ENCODE measurements at regions not wholly inside any gene's neighbourhood (a gene's known extent, or its start where the extent isn't known, plus 50 kb on each side); places are given as distances from the start of the nearest gene placed in this dataset.

DNA sequence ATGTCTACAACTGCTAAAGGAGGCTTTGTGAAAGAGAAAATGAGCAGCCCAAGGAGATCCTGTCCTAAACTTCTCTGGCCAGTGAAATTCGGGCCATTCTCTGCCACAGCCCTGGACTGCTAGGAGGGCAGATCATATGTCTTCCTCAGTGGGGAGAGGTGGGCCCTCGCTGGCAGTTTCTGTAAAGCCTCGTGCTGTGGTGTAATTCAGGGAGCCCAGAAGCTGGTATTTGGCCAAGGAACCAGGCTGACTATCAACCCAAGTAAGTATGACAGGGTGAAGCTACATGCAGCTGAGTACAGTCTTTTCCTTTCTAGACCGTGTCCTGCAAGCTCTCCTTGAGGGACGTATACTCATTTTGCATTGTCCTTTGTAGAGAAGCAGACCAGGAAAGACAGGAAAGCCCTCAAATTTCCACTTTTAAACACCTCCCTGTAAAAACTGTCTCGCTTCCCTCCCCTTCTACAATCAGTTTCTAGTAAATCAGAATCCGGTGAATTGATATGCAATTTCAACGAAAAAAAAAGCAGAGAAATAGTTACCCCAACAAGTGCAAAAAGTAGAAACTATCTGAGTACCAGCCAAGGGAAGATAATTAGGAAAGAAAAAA, 106.8 kb downstream of the DAD1 start:
- CTCF ChIA-PET, result interaction anchor here (0.5 kb wide), 1 partner anchor 342 kb away, joined by 3 read pairs; no protein-coding TSS in a partner anchor
- no peak for DNase-seq
- Mint-ChIP-seq H3K9me3 (no peaks in the 10 kb centered on the region), H3K27ac (peak overlapping the region; percentile 78), H3K4me3 (peak overlapping the region; percentile 67), H3K4me1 (peaks cover 4% of the 10 kb centered on the region), H3K27me3 (no peaks in the 10 kb centered on the region), H3K36me3 (ENCODE audit: low read depth) (peaks cover 42% of the 10 kb centered on the region)
- POLR2A ChIA-PET, result interaction anchor here (1.0 to 41.9 kb wide), 5 partner anchors 10 to 255 kb away, joined by 3 to 1110 read pairs (median 7); no protein-coding TSS in a partner anchor

DNA sequence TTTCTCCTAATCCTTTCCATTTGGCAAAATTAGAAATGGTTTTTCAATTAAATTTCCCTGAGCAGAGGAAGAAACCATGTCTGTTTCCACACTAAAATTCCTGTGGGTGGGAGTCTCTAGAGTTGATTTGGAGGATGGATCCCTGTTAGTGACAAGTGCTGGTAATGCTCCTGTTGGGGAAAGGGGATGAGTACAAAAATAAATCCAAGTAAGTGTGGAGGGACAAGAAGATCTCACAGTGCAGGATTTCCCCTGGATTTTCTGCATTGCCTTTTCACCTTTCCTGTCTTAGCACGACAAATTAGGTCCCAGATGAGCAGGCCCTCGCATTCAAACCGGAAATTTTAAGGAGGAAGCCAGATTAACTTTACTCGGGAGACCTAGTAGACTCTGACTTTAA, 107.5 kb downstream of the DAD1 start:
- peak overlapping the region; percentile 78 for H3K27ac Mint-ChIP-seq
- peak overlapping the region; percentile 67 for H3K4me3 Mint-ChIP-seq
- peaks cover 35% of the 10 kb centered on the region for H3K36me3 Mint-ChIP-seq (ENCODE audit: low read depth)
- no peaks in the 10 kb centered on the region for H3K27me3 Mint-ChIP-seq
- no peaks in the 10 kb centered on the region for H3K9me3 Mint-ChIP-seq
- peaks cover 2% of the 10 kb centered on the region for H3K4me1 Mint-ChIP-seq
- ChIA-PET POLR2A (interaction anchor here (1.2 to 41.9 kb wide), 5 partner anchors 11 to 76 kb away, joined by 3 to 1110 read pairs (median 7); no protein-coding TSS in a partner anchor), CTCF (no interaction called here)
- DNase-seq, result no peak

DNA sequence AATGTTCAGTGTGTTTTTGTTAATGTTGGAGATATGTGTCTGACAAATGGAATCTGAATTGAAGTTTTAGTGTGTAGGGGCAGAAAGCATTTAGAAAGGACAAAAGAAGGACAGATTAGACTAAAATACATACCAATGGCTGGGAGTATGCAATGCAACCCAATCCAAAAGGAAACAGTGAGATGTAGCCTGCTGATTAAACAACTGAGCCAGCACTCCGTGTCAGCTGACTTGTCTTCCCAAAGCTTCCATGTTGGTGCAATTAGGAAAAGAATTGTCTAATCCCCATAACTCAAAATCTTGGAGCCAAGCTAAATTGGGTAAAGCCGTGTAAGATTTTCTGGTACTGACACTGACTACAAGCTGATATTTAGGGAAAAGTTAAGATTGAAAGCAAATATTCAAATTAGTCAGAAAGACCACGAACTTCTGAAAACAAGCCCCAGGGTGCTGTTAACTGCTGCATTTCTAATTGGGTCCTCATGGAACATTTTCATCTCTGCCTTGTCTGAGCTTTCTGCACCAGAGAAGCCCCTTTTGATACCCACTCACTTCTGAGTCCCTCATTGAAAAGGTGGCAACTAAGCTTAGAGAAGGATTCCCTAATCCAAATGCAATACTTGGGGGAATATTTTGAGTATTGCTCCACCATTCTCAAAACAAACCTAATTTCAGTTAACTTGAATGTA, 109.1 kb downstream of the DAD1 start:
- Mint-ChIP-seq H3K4me3 (peak overlapping the region; percentile 67), H3K27ac (peak overlapping the region; percentile 78), H3K27me3 (no peaks in the 10 kb centered on the region), H3K4me1 (no peaks in the 10 kb centered on the region), H3K9me3 (no peaks in the 10 kb centered on the region), H3K36me3 (ENCODE audit: low read depth) (peaks cover 28% of the 10 kb centered on the region)
- CTCF ChIA-PET, result no interaction called here
- DNase-seq, result no peak
- POLR2A ChIA-PET, result interaction anchor here (0.6 to 1.3 kb wide), 10 partner anchors 9 to 199 kb away, joined by 3 to 4 read pairs (median 3); no protein-coding TSS in a partner anchor

DNA sequence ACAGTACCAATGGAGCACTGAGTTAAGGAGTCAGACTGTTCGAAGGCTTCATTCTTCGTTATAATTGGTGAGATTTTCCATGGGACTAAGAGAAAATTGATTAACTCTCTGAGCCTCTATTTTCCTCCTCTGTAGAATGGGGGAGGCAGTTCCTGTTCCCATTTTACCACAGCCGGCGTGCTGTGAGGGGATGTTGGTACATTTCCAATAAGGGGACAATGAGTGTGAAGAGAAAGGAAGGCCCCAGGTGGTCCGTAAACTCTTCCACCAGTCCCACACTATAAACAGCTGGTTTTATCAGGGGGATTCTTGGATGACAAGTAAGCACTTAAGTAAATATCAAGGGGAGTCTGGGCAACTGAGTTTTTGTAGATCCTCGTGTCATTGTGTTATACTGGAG, 109.9 kb downstream of the DAD1 start:
- POLR2A ChIA-PET, result interaction anchor here (0.6 to 1.5 kb wide), 7 partner anchors 10 to 252 kb away, joined by 3 to 6 read pairs (median 3); no protein-coding TSS in a partner anchor
- H3K36me3 Mint-ChIP-seq (ENCODE audit: low read depth), result peaks cover 28% of the 10 kb centered on the region
- DNase-seq, result no peak
- peak overlapping the region; percentile 54 for H3K27ac Mint-ChIP-seq
- CTCF ChIA-PET, result no interaction called here
- H3K27me3 Mint-ChIP-seq, result no peaks in the 10 kb centered on the region
- H3K9me3 Mint-ChIP-seq, result no peaks in the 10 kb centered on the region
- H3K4me1 Mint-ChIP-seq, result no peaks in the 10 kb centered on the region
- peak overlapping the region; percentile 67 for H3K4me3 Mint-ChIP-seq

DNA sequence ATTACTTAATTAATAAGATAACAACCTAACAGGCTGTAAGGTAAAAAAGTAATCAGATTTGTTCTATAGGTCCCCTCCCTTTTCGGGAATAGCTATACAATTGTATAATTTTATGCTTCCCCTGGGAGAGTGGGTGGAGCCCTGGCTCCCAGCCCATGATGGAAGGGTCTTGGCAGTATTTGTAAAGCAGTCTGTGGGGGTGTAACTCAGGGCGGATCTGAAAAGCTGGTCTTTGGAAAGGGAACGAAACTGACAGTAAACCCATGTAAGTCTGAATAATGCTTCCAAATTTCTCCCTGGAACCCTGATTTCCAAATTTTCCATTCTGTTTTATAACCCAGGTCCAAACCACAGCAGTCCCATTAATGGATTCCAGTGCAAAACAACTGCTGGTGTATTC, 110.4 kb downstream of the DAD1 start:
- ChIA-PET CTCF (no interaction called here), POLR2A (interaction anchor here (0.6 to 1.5 kb wide), 4 partner anchors 17 to 251 kb away, joined by 3 to 6 read pairs (median 3); no protein-coding TSS in a partner anchor)
- no peaks in the 10 kb centered on the region for H3K27me3 Mint-ChIP-seq
- H3K9me3 Mint-ChIP-seq, result no peaks in the 10 kb centered on the region
- H3K36me3 Mint-ChIP-seq (ENCODE audit: low read depth), result peaks cover 24% of the 10 kb centered on the region
- peak overlapping the region; percentile 54 for H3K27ac Mint-ChIP-seq
- H3K4me3 Mint-ChIP-seq, result peak overlapping the region; percentile 67
- H3K4me1 Mint-ChIP-seq, result no peaks in the 10 kb centered on the region
- no peak for DNase-seq

DNA sequence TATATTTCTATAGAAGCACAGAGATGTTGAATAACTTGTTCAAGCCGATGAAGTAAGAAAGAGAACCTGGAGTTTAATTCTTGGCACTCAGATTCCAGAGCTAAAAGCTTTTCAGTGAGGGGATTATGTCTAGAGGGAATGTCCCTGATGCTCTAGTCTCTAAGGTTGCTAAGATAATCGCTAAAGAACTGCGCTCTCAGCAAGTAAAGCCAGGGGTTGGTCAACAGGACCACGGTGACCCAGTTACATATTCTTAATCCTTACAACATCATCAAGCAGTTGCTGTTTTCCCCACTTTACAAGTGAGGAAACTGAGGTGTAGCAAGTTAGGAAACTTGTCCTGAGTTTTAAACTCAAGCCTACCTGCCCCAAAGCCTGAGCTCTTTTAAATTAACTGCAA, 110.8 kb downstream of the DAD1 start:
- no peaks in the 10 kb centered on the region for H3K9me3 Mint-ChIP-seq
- no peaks in the 10 kb centered on the region for H3K4me1 Mint-ChIP-seq
- ChIA-PET POLR2A (interaction anchor here (0.6 to 1.5 kb wide), 3 partner anchors 18 to 251 kb away, joined by 3 read pairs; no protein-coding TSS in a partner anchor), CTCF (no interaction called here)
- no peaks in the 10 kb centered on the region for H3K27me3 Mint-ChIP-seq
- H3K4me3 Mint-ChIP-seq, result no peak overlapping the region
- DNase-seq, result no peak
- H3K27ac Mint-ChIP-seq, result no peak overlapping the region
- H3K36me3 Mint-ChIP-seq (ENCODE audit: low read depth), result peaks cover 20% of the 10 kb centered on the region

DNA sequence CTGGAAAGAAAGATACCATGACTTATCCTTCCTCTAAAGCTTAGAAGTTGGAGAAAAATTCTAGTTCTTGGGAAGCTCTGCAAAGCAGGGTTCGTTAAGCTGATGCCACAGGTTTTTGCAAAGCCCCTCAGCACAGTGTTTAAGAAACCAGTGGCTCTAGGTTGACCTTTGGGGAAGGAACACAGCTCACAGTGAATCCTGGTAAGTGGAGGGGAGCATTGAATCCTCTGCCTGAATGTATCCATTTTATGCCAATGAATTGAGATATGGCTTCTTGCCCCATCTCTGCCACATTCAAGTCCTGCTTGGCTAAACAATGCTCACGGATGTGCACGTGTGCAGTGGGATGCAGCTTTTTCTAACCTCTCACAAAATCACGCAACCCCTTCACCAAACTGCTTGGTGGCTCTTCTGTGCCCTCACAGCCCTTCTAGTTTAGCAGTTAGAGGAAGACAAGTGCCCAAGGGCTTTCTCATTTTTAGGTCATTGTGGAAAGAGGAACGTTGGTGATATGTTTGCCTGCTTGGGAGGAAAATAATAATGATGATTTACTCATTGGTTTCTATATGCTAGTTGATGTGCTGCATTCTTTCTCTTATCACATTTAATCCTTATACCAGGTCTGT, 111.3 kb downstream of the DAD1 start:
- no peaks in the 10 kb centered on the region for H3K4me1 Mint-ChIP-seq
- H3K9me3 Mint-ChIP-seq, result no peaks in the 10 kb centered on the region
- CTCF ChIA-PET, result no interaction called here
- H3K36me3 Mint-ChIP-seq (ENCODE audit: low read depth), result peaks cover 20% of the 10 kb centered on the region
- H3K4me3 Mint-ChIP-seq, result peak overlapping the region; percentile 35
- peak overlapping the region; percentile 47 for H3K27ac Mint-ChIP-seq
- POLR2A ChIA-PET, result interaction anchor here (1.5 kb wide), 1 partner anchor 250 kb away, joined by 3 read pairs; no protein-coding TSS in a partner anchor
- no peaks in the 10 kb centered on the region for H3K27me3 Mint-ChIP-seq
- DNase-seq, result no peak

DNA sequence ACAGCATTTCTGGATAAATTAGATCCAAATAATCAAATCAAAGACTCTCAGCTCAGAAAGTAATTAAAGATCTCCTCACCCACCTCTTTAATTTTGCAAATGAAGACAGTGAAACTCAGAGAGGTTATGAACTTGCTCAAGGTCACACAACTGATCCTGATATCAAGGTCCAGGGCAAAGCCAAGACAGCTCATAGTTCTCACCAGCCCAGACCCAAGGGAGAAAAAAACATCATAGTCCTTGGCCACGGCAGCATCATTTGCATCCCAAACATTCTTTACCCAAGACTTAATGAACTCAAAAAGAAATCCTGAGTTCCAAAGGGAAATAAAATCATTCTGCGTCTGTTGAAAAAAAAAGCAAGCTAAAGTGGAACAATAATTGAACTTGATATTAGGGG, 112.1 kb downstream of the DAD1 start:
- ChIA-PET CTCF (no interaction called here), POLR2A (no interaction called here)
- no peaks in the 10 kb centered on the region for H3K9me3 Mint-ChIP-seq

DNA sequence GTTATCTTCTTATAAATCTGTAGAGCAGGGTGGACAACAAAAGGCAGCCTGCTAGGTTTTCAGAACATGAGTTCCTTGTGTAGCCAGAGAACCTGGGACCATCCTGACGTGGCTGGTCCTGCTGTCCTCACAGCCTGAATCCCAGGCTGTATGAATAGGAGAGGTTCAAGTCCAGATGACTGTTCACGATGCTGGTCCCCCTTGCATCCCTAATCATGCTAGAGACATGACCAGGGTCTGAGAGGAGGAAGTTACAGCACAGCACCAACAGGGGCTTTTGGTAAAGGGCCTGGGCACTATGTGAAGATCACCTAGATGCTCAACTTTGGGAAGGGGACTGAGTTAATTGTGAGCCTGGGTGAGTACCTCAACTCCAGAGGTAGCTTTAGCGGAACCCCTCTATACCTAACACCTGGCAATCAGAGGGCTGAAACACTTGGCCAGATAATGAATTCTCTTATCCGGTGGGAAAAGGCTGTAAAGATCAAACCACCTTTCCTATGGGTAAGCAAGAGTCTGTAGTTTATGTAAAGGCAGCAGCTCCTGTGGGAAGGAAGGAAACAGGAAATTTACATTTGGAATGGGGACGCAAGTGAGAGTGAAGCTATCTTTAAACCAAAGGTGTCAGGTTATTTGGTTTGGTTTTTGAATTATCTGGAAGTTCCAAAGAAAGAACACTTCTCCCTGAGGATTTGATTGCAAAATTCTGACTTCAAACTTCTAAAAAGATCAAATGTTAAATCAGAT, 112.8 kb downstream of the DAD1 start:
- ChIA-PET CTCF (no interaction called here), POLR2A (no interaction called here)
- H3K27me3 Mint-ChIP-seq, result no peaks in the 10 kb centered on the region
- no peak overlapping the region for H3K27ac Mint-ChIP-seq
- H3K4me1 Mint-ChIP-seq, result no peaks in the 10 kb centered on the region
- peak overlapping the region; percentile 10 for H3K4me3 Mint-ChIP-seq
- no peak for DNase-seq
- H3K36me3 Mint-ChIP-seq (ENCODE audit: low read depth), result peaks cover 9% of the 10 kb centered on the region
- no peaks in the 10 kb centered on the region for H3K9me3 Mint-ChIP-seq

More for the DNA sequence above, 112.1 kb downstream of the DAD1 start:
- peak overlapping the region; percentile 44 for H3K27ac Mint-ChIP-seq
- peak overlapping the region; percentile 21 for H3K4me3 Mint-ChIP-seq
- no peaks in the 10 kb centered on the region for H3K4me1 Mint-ChIP-seq
- peaks cover 16% of the 10 kb centered on the region for H3K36me3 Mint-ChIP-seq (ENCODE audit: low read depth)
- H3K27me3 Mint-ChIP-seq, result no peaks in the 10 kb centered on the region
- DNase-seq, result no peak

DNA sequence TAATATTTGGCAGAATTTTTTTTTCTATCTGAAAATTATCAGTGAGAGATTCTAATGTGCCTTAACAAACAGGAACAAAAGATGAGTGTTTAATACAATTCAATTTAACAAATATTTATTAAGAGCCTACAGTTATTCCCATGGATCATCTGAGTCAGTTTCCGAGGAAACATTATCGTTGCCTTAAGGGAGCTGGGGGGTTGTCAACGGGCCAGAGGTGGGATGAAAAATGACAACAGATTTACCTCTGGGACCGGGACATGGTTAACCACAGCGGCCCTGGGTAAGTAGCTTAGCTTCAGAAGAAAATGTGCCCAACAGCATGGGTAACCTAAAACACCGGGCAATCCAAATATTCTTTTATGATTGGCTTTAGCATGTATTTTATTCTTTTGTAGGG, 113.6 kb downstream of the DAD1 start:
- ChIA-PET CTCF (no interaction called here), POLR2A (no interaction called here)
- DNase-seq, result no peak
- Mint-ChIP-seq H3K4me3 (no peak overlapping the region), H3K36me3 (ENCODE audit: low read depth) (peaks cover 2% of the 10 kb centered on the region), H3K9me3 (no peaks in the 10 kb centered on the region), H3K4me1 (no peaks in the 10 kb centered on the region), H3K27me3 (no peaks in the 10 kb centered on the region), H3K27ac (no peak overlapping the region)

DNA sequence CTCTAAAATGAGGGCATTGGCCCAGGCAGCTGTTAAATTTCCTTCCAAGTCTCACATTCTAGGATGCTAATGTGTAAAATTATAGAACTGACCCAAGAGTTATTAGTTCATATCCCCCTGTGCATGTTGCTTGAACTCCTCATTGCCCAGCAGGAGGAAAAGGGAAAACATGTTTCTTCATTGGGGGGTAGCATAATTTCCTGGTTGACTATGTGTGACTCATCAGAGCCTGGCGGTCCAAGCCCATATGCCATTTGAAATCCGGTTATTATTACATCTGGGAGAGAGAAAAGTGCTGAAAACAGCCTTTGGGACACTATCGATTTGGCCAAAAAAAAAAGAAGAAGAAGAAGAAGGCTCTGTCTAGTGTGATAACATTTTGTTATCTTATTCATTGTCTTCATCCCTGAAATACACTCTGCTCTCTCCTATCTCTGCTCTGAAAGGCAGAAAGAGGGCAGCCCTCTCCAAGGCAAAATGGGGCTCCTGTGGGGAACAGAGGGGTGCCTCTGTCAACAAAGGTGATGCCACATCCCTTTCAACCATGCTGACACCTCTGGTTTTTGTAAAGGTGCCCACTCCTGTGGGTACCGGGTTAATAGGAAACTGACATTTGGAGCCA, 114.2 kb downstream of the DAD1 start:
- Mint-ChIP-seq H3K4me1 (no peaks in the 10 kb centered on the region), H3K36me3 (ENCODE audit: low read depth) (peaks cover 2% of the 10 kb centered on the region), H3K9me3 (no peaks in the 10 kb centered on the region), H3K27ac (no peak overlapping the region), H3K27me3 (no peaks in the 10 kb centered on the region), H3K4me3 (no peak overlapping the region)
- CTCF ChIA-PET, result no interaction called here
- no peak for DNase-seq
- POLR2A ChIA-PET, result no interaction called here

DNA sequence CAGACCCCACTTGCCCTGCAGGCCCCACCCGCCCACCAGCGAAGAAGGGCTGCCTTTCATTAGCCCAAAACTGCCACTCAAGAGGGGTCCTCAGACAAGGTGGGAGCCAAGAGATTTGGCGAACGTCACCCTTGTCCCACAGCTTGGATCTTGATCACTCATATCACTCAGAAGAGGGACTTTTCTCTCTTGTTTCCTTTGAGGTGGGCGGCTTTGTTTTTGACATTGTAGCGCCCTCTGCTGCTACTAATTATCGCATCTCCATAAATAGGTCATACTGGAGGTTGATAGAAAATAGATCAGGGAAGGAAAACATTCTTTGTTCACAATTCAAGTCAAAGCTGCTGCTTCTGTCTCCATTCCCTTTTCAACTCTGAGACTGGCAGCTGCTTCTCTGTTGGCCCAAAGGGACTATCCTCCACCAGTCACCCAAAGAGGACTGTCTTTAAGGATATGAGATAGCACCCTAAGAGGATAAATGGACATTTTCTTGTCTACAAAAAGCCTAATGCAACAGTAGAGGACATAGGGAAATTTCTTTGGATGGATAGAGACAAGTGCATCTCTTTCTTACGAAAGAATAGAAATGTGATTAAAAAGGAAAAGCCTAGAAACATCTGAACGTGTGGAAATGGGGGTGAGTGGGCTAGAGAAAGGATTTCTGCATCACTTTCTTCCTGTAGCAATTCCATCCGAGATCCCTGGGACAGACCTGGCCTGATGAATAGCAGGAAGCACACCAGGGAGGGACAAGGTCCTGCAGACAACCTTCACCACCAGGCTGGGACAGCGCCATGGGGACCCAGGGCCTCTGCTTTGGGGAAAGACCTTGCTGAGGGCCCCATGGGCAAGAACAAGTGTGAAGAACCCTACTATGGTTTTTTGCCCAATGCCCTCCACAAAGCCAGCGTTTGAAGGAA, 115.8 kb downstream of the DAD1 start:
- Mint-ChIP-seq H3K27ac (no peak overlapping the region), H3K36me3 (ENCODE audit: low read depth) (no peaks in the 10 kb centered on the region), H3K9me3 (no peaks in the 10 kb centered on the region), H3K4me1 (no peaks in the 10 kb centered on the region), H3K27me3 (no peaks in the 10 kb centered on the region), H3K4me3 (no peak overlapping the region)
- ChIA-PET CTCF (no interaction called here), POLR2A (no interaction called here)
- no peak for DNase-seq
